PFSK-1 (cell line): ENCODE measurements at regions not wholly inside any gene's neighbourhood (a gene's known extent, or its start where the extent isn't known, plus 50 kb on each side); places are given as distances from the start of the nearest gene placed in this dataset.

Source experiments
- POLR2AphosphoS5 ChIP-seq: IDR thresholded peaks from 2 replicates; pipeline ENCODE4 v1.6.1; 2012; ENCODE audit warnings: low read depth, mild to moderate bottlenecking, control low read depth, low read length, moderate library complexity
- REST ChIP-seq, 2 experiments: IDR thresholded peaks; 2 replicates each; pipeline versions ENCODE4 v1.6.1 to v1.8.0; 2011 to 2012; ENCODE audit warnings: low read depth in 2 of 2, low read length in 2 of 2, control low read depth in 1 of 2, inconsistent platforms in 1 of 2, mild to moderate bottlenecking in 1 of 2, moderate library complexity in 1 of 2; ENCODE audit not compliant: insufficient read depth in 1 of 2

GRCh38 chr1:65503427-65503826, 83.0 kb downstream of the LEPR start:
- TF ChIP-seq REST (IDR thresholded peaks at IDR 0.05; ENCODE audit: insufficient read depth in 1 of 2, low read depth in 2 of 2, low read length in 2 of 2) (no peak), POLR2AphosphoS5 (no peak)
